K562 (cell line): ENCODE measurements at regions not wholly inside any gene's neighbourhood (a gene's known extent, or its start where the extent isn't known, plus 50 kb on each side); places are given as distances from the start of the nearest gene placed in this dataset.

ENCODE experiments used
- BHLHE40 ChIP-seq: IDR thresholded peaks from 2 replicates; pipeline ENCODE4 v1.6.1; 2011; ENCODE audit warnings: low read length, improper control_type of control experiment
- CCNT2 ChIP-seq: IDR thresholded peaks from 2 replicates; pipeline ENCODE4 v1.6.1; 2011; ENCODE audit warnings: borderline replicate concordance, low read depth, mild to moderate bottlenecking, moderate library complexity, mixed read lengths, low read length; ENCODE audit not compliant: insufficient read length; ENCODE audit errors: extremely low read depth
- CREM ChIP-seq: IDR thresholded peaks from 2 replicates; pipeline ENCODE4 v1.6.1; 2014; ENCODE audit warnings: antibody characterized with exemption, low read depth
- EZH2 ChIP-seq: IDR thresholded peaks from 2 replicates; pipeline ENCODE4 v1.6.1; 2012; ENCODE audit warnings: low read depth, mild to moderate bottlenecking, inconsistent platforms, low read length, borderline replicate concordance
- GABPB2 ChIP-seq: fragments of 250-450 bp; sonication (Bioruptor Pico); conservative IDR thresholded peaks from 2 replicates; pipeline ENCODE4 v1.5.1; 2021; ENCODE audit warnings: mild to moderate bottlenecking
- HDAC3 ChIP-seq: fragments of 450-650 bp; IDR thresholded peaks from 2 replicates; pipeline ENCODE4 v1.6.1; 2018; ENCODE audit warnings: borderline replicate concordance, mild to moderate bottlenecking, moderate library complexity; ENCODE audit not compliant: partially characterized antibody
- HSF4 ChIP-seq: fragments of 250-450 bp; sonication (Bioruptor Pico); IDR thresholded peaks from 2 replicates; pipeline ENCODE4 v2.1.2; 2022; ENCODE audit warnings: mild to moderate bottlenecking, moderate library complexity, borderline replicate concordance
- KAT2B ChIP-seq: IDR thresholded peaks from one replicate; pipeline ENCODE4 v1.6.1; 2012; ENCODE audit warnings: low read depth, mild to moderate bottlenecking, control low read depth, inconsistent platforms, low read length, moderate library complexity
- MCM5 ChIP-seq: fragments of 450-650 bp; IDR thresholded peaks from 2 replicates; pipeline ENCODE4 v1.6.1; 2016; ENCODE audit warnings: low read depth
- MYBL2 ChIP-seq, 2 experiments: fragments of 450-650 bp in 1 of 2; sonication (generic) in 1 of 2; formaldehyde crosslinking in 1 of 2; IDR thresholded peaks; 2 replicates each; pipeline versions ENCODE4 v1.6.1 to v1.8.1; 2017 to 2022; ENCODE audit warnings: borderline replicate concordance in 1 of 2, inconsistent platforms in 1 of 2, low read depth in 1 of 2, mild to moderate bottlenecking in 1 of 2, missing genetic modification reagents in 1 of 2, moderate library complexity in 1 of 2
- NONO ChIP-seq, 2 experiments: fragments of 200-400 bp in 1 of 2; fragments of 450-650 bp in 1 of 2; formaldehyde crosslinking in 1 of 2; IDR thresholded peaks; 2 replicates each; pipeline ENCODE4 v1.6.1; 2017; ENCODE audit warnings: low read depth in 2 of 2, mild to moderate bottlenecking in 2 of 2, moderate library complexity in 2 of 2, low read length in 1 of 2
- RCOR1 ChIP-seq, 2 experiments: IDR thresholded peaks; 2 replicates each; pipeline ENCODE4 v1.6.1; 2012; ENCODE audit warnings: low read depth in 2 of 2, low read length in 2 of 2, borderline replicate concordance in 1 of 2, improper control_type of control experiment in 1 of 2
- SMAD4 ChIP-seq: fragments of 250-450 bp; sonication (Bioruptor Pico); conservative IDR thresholded peaks from 2 replicates; pipeline ENCODE4 v1.8.0; 2021; ENCODE audit warnings: inconsistent platforms, mild to moderate bottlenecking, moderate library complexity
- SP1 ChIP-seq: sonication (generic); formaldehyde crosslinking; IDR thresholded peaks from 2 replicates; pipeline ENCODE4 v1.8.1; 2022; ENCODE audit warnings: mild to moderate bottlenecking, missing genetic modification reagents
- TBP ChIP-seq: optimal IDR thresholded peaks from 2 replicates; pipeline ENCODE3; 2011; ENCODE audit warnings: low read depth, low read length, improper control_type of control experiment
- U2AF1 ChIP-seq: fragments of 200-400 bp; formaldehyde crosslinking; optimal IDR thresholded peaks from 2 replicates; pipeline ENCODE3; 2017; ENCODE audit warnings: mild to moderate bottlenecking, low read depth, low read length, moderate library complexity
- ZNF3 ChIP-seq: fragments of 250-450 bp; sonication (Bioruptor Pico); IDR thresholded peaks from 2 replicates; pipeline ENCODE4 v1.5.0; 2021; ENCODE audit warnings: mild to moderate bottlenecking, moderate library complexity
- ZNF699 ChIP-seq: fragments of 250-450 bp; sonication (Bioruptor Pico); IDR thresholded peaks from 2 replicates; pipeline ENCODE4 v1.8.0; 2021; ENCODE audit warnings: mild to moderate bottlenecking, moderate library complexity; ENCODE audit not compliant: insufficient replicate concordance
- ZNF766 ChIP-seq: fragments of 200-800 bp; sonication (Bioruptor generic); conservative IDR thresholded peaks from 2 replicates; pipeline ENCODE4 v1.6.1; 2016; ENCODE audit warnings: missing genetic modification characterization, missing compliant biosample characterization
- TF ChIP-seq, protein P1 (sequence below): fragments of 250-450 bp; sonication (Bioruptor Pico); IDR thresholded peaks from 2 replicates; pipeline ENCODE4 v1.8.0; 2022; ENCODE audit warnings: inconsistent platforms, mild to moderate bottlenecking, moderate library complexity, borderline replicate concordance
- TF ChIP-seq, protein P2 (sequence below): fragments of 450-650 bp; formaldehyde crosslinking; IDR thresholded peaks from 2 replicates; pipeline ENCODE4 v1.4.0; 2020; ENCODE audit warnings: mild to moderate bottlenecking
- TF ChIP-seq, protein P3 (sequence below): fragments of 450-650 bp; formaldehyde crosslinking; IDR thresholded peaks from 2 replicates; pipeline ENCODE4 v1.4.0; 2020; ENCODE audit warnings: mild to moderate bottlenecking, moderate library complexity
- TF ChIP-seq, protein P4 (sequence below): fragments of 450-650 bp; IDR thresholded peaks from 2 replicates; pipeline ENCODE4 v1.6.1; 2016

DNA sequence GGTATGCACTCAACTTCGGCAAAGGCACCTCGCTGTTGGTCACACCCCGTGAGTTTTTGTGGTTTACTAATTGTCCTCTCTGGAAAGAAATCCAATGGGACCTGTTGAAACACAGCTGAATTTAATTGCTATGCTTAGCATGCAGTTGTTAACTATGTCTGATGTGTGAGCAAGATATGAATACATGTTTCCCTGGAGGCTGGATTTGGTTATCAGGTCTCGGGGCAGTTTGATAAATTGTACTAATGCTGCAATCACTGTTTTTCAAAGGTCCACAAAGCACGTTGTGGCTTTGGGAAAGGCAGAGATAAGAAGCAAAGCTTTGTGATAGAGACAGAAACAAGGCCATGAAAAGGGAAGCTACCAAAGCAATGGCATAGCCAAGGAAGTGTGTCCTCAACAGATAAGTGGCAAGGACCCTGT lies 91.3 kb downstream of the DAD1 start (continued):
- TF ChIP-seq BHLHE40 = peak; percentile 45; the same call in 1 of the 2 replicates
- no peak for TF ChIP-seq ZNF3 (CRISPR knock-in tag)
- TF ChIP-seq, protein P1, sequence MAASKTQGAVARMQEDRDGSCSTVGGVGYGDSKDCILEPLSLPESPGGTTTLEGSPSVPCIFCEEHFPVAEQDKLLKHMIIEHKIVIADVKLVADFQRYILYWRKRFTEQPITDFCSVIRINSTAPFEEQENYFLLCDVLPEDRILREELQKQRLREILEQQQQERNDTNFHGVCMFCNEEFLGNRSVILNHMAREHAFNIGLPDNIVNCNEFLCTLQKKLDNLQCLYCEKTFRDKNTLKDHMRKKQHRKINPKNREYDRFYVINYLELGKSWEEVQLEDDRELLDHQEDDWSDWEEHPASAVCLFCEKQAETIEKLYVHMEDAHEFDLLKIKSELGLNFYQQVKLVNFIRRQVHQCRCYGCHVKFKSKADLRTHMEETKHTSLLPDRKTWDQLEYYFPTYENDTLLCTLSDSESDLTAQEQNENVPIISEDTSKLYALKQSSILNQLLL (CRISPR knock-in tag) = no peak
- TF ChIP-seq ZNF766 = 0 out of 2 replicates have a peak, but pooled peaks have one; percentile 35
- TF ChIP-seq HSF4 = no peak
- TF ChIP-seq SMAD4 (CRISPR knock-in tag) = peak; percentile 64
- TF ChIP-seq U2AF1 = no peak
- no peak for TF ChIP-seq HDAC3
- no peak for TF ChIP-seq ZNF699 (CRISPR knock-in tag)
- TF ChIP-seq, protein P2, sequence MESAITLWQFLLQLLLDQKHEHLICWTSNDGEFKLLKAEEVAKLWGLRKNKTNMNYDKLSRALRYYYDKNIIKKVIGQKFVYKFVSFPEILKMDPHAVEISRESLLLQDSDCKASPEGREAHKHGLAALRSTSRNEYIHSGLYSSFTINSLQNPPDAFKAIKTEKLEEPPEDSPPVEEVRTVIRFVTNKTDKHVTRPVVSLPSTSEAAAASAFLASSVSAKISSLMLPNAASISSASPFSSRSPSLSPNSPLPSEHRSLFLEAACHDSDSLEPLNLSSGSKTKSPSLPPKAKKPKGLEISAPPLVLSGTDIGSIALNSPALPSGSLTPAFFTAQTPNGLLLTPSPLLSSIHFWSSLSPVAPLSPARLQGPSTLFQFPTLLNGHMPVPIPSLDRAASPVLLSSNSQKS (CRISPR knock-in tag) = no peak
- TF ChIP-seq GABPB2 (CRISPR knock-in tag) = no peak
- TF ChIP-seq, protein P3, sequence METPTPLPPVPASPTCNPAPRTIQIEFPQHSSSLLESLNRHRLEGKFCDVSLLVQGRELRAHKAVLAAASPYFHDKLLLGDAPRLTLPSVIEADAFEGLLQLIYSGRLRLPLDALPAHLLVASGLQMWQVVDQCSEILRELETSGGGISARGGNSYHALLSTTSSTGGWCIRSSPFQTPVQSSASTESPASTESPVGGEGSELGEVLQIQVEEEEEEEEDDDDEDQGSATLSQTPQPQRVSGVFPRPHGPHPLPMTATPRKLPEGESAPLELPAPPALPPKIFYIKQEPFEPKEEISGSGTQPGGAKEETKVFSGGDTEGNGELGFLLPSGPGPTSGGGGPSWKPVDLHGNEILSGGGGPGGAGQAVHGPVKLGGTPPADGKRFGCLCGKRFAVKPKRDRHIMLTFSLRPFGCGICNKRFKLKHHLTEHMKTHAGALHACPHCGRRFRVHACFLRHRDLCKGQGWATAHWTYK = no peak
- TF ChIP-seq CCNT2 = peak; percentile 17
- TF ChIP-seq NONO (IDR thresholded peaks at IDR 0.05; ENCODE audit: low read depth in 2 of 2, low read length in 1 of 2) = no peak
- 0 out of 2 replicates have a peak, but pooled peaks have one; percentile 18 for TF ChIP-seq SP1 (CRISPR knock-in tag)
- no peak for TF ChIP-seq MCM5
- TF ChIP-seq, protein P4, sequence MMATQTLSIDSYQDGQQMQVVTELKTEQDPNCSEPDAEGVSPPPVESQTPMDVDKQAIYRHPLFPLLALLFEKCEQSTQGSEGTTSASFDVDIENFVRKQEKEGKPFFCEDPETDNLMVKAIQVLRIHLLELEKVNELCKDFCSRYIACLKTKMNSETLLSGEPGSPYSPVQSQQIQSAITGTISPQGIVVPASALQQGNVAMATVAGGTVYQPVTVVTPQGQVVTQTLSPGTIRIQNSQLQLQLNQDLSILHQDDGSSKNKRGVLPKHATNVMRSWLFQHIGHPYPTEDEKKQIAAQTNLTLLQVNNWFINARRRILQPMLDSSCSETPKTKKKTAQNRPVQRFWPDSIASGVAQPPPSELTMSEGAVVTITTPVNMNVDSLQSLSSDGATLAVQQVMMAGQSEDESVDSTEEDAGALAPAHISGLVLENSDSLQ = no peak
- TF ChIP-seq CREM = no peak
- no peak for TF ChIP-seq KAT2B
- no peak for TF ChIP-seq TBP
- TF ChIP-seq RCOR1 (IDR thresholded peaks at IDR 0.05; ENCODE audit: borderline replicate concordance in 1 of 2, low read depth in 2 of 2, low read length in 2 of 2) = peak; percentile 87 to 98
- no peak for TF ChIP-seq MYBL2 (IDR thresholded peaks at IDR 0.05; ENCODE audit: low read depth)
- TF ChIP-seq MYBL2 (CRISPR knock-in tag; IDR thresholded peaks at IDR 0.05; ENCODE audit: borderline replicate concordance) = no peak
- no peak for TF ChIP-seq EZH2
